HCT116 (cell line): ENCODE measurements at regions not wholly inside any gene's neighbourhood (a gene's known extent, or its start where the extent isn't known, plus 50 kb on each side); places are given as distances from the start of the nearest gene placed in this dataset.

Experiments
- ATAC-seq: fragments of 200-7000 bp; cut with Tn5 transposase; 2 replicates; pipeline ENCODE4 v1.9.1; 2020; ENCODE audit warnings: mild to moderate bottlenecking, moderate library complexity
- BruUV-seq: library from RNA; stranded (reverse); fragments of 400-500 nt; replicated peaks from 2 replicates; lab custom pipeline; 2021; lab: Mats Ljungman, UMichigan
- CTCF ChIA-PET: fragments of 300-600 bp; sonication (Branson Sonifier 250); formaldehyde crosslinking; loops from one replicate; lab custom pipeline; 2021; ENCODE audit warnings: antibody characterized with exemption; lab: Charles Lee
- POLR2A ChIA-PET: fragments of 300-600, 350-600 bp; sonication (Branson Sonifier 250); formaldehyde crosslinking; loops from one replicate; lab custom pipeline; 2021; ENCODE audit warnings: antibody characterized with exemption; lab: Charles Lee
- RAD21 ChIA-PET, 2 experiments: fragments of 300-600 bp; sonication (Branson Sonifier 250); formaldehyde crosslinking; loops; one replicate each; lab custom pipeline; 2023; ENCODE audit warnings: low total read pairs in 2 of 2; ENCODE audit not compliant: uncharacterized antibody in 2 of 2, unreplicated experiment in 2 of 2, low non-redundant PET in 1 of 2; lab: Charles Lee
- DNase-seq: peaks from one replicate; pipeline ENCODE4 v3.0.0-alpha.2; 2010; ENCODE audit warnings: low read depth, low spot score
- H2AFZ ChIP-seq: fragments of 200-600 bp; shearing (Covaris generic), sonication (generic); 2 replicates; pipeline ENCODE4 v1.6.1; 2017; ENCODE audit warnings: low read depth, mixed run types, mixed read lengths, antibody characterized with exemption, low read length; ENCODE audit not compliant: poor library complexity, severe bottlenecking
- H3K27ac ChIP-seq: 2 replicates; pipeline ENCODE4 v1.5.1; 2012; ENCODE audit warnings: low read depth, low read length
- H3K27me3 ChIP-seq: fragments of 200-600 bp; sonication (generic); 2 replicates; pipeline ENCODE4 v1.6.1; 2016; ENCODE audit warnings: mixed run types, low read length, mixed read lengths; ENCODE audit not compliant: insufficient read depth
- H3K36me3 ChIP-seq, 2 experiments: fragments of 200-500 bp in 1 of 2; fragments of 200-600 bp in 1 of 2; sonication (Bioruptor generic) in 1 of 2; sonication (generic) in 1 of 2; 2 replicates each; pipeline versions ENCODE4 v1.5.1 to v1.6.1; 2014 to 2016; ENCODE audit warnings: low read length in 2 of 2, inconsistent platforms in 1 of 2, mixed read lengths in 1 of 2, mixed run types in 1 of 2; ENCODE audit not compliant: insufficient read depth in 2 of 2, control insufficient read depth in 1 of 2
- H3K4me1 ChIP-seq, 2 experiments: fragments of 200-600 bp in 1 of 2; sonication (generic) in 1 of 2; 2 replicates each; pipeline versions ENCODE4 v1.5.1 to v1.6.1; 2012 to 2017; ENCODE audit warnings: low read length in 2 of 2, inconsistent platforms in 1 of 2, mild to moderate bottlenecking in 1 of 2, mixed read lengths in 1 of 2, mixed run types in 1 of 2, moderate library complexity in 1 of 2; ENCODE audit not compliant: insufficient read depth in 2 of 2, control insufficient read depth in 1 of 2
- H3K4me2 ChIP-seq: fragments of 200-600 bp; sonication (generic); 2 replicates; pipeline ENCODE4 v1.6.1; 2017; ENCODE audit warnings: mixed run types, low read length, mixed read lengths
- H3K4me3 ChIP-seq, 2 experiments: fragments of 200-600 bp in 1 of 2; sonication (generic) in 1 of 2; replicated peaks in 1 of 2; 2 replicates each; pipeline ENCODE4 v1.5.1; 2011 to 2016; ENCODE audit warnings: low read length in 2 of 2, control low read depth in 1 of 2, low read depth in 1 of 2, mild to moderate bottlenecking in 1 of 2, mixed read lengths in 1 of 2, mixed run types in 1 of 2
- H3K79me2 ChIP-seq: fragments of 200-600 bp; sonication (generic); 2 replicates; pipeline ENCODE4 v1.6.1; 2017; ENCODE audit warnings: mild to moderate bottlenecking, mixed run types, low read length, moderate library complexity, mixed read lengths; ENCODE audit not compliant: insufficient read depth
- H3K9ac ChIP-seq: fragments of 200-600 bp; sonication (generic); 2 replicates; pipeline ENCODE4 v1.6.1; 2016; ENCODE audit warnings: low read length, mixed read lengths
- H3K9me2 ChIP-seq: fragments of 200-600 bp; sonication (generic), shearing (Covaris generic); 2 replicates; pipeline ENCODE4 v1.6.1; 2017; ENCODE audit warnings: mixed run types, mild to moderate bottlenecking, moderate library complexity; ENCODE audit not compliant: insufficient read depth
- H3K9me3 ChIP-seq, 2 experiments: fragments of 200-500 bp in 1 of 2; fragments of 200-600 bp in 1 of 2; sonication (Bioruptor generic) in 1 of 2; sonication (generic) in 1 of 2; 2 replicates each; pipeline ENCODE4 v1.6.1; 2014 to 2017; ENCODE audit warnings: low read length in 2 of 2, mixed read lengths in 2 of 2, inconsistent platforms in 1 of 2, low read depth in 1 of 2, mild to moderate bottlenecking in 1 of 2, mixed run types in 1 of 2, moderate library complexity in 1 of 2; ENCODE audit not compliant: control insufficient read depth in 1 of 2, insufficient read depth in 1 of 2
- H4K20me1 ChIP-seq: fragments of 200-600 bp; sonication (generic), shearing (Covaris generic); 2 replicates; pipeline ENCODE4 v1.6.1; 2017; ENCODE audit warnings: mixed run types, mild to moderate bottlenecking, moderate library complexity; ENCODE audit not compliant: insufficient read depth
- CBX3 ChIP-seq: IDR thresholded peaks from 2 replicates; pipeline ENCODE4 v1.6.1; 2012; ENCODE audit warnings: low read depth
- EGR1 ChIP-seq: IDR thresholded peaks from 2 replicates; pipeline ENCODE4 v1.6.1; 2012; ENCODE audit warnings: low read depth
- ELF1 ChIP-seq: IDR thresholded peaks from 2 replicates; pipeline ENCODE4 v1.6.1; 2012; ENCODE audit warnings: low read depth, borderline replicate concordance
- EZH2phosphoT487 ChIP-seq: fragments of 200-600 bp; IDR thresholded peaks from 2 replicates; pipeline ENCODE4 v1.6.1; 2018; ENCODE audit warnings: antibody characterized with exemption, borderline replicate concordance
- POLR2A ChIP-seq: IDR thresholded peaks from 2 replicates; pipeline ENCODE4 v1.7.0; 2011; ENCODE audit warnings: borderline replicate concordance; ENCODE audit not compliant: insufficient read depth, insufficient read length; ENCODE audit errors: extremely low read depth
- RAD21 ChIP-seq: IDR thresholded peaks from 2 replicates; pipeline ENCODE4 v1.6.1; 2012; ENCODE audit warnings: low read depth, mild to moderate bottlenecking
- SIN3A ChIP-seq: IDR thresholded peaks from 2 replicates; pipeline ENCODE4 v1.6.1; 2012; ENCODE audit warnings: low read depth
- SP1 ChIP-seq: IDR thresholded peaks from 2 replicates; pipeline ENCODE4 v1.6.1; 2012; ENCODE audit warnings: low read depth
- SRF ChIP-seq: IDR thresholded peaks from 2 replicates; pipeline ENCODE4 v1.6.1; 2012; ENCODE audit warnings: low read depth
- ZNF274 ChIP-seq: fragments of 200-500 bp; sonication (Bioruptor generic); IDR thresholded peaks from 2 replicates; pipeline ENCODE4 v1.6.1; 2014; ENCODE audit warnings: mild to moderate bottlenecking, low read depth, low read length, inconsistent platforms
- intact Hi-C: fragments of 100-400 bp; cut with micrococcal nuclease; formaldehyde crosslinking; loops from 2 replicates; pipeline ENCODE4 v1.10.0; 2022
- TF ChIP-seq, protein P1 (sequence below): IDR thresholded peaks from 2 replicates; pipeline ENCODE4 v1.6.1; 2011; ENCODE audit warnings: mild to moderate bottlenecking, low read length, moderate library complexity; ENCODE audit not compliant: insufficient replicate concordance; ENCODE audit errors: extremely low read depth

GRCh38 chr3:167146911-167147310 is 233.2 kb downstream of the ZBBX start:
- Histone ChIP-seq H3K9ac (no peak overlapping the region), H3K79me2 (no peaks in the 10 kb centered on the region), H3K4me3 (no peak overlapping the region), H2AFZ (no peak overlapping the region), H3K9me3 (no peaks in the 10 kb centered on the region), H3K4me1 (no peaks in the 10 kb centered on the region), H4K20me1 (no peaks in the 10 kb centered on the region), H3K36me3 (no peaks in the 10 kb centered on the region), H3K27ac (no peak overlapping the region), H3K9me2 (no peaks in the 10 kb centered on the region), H3K27me3 (no peaks in the 10 kb centered on the region), H3K4me2 (no peak overlapping the region)
- ChIA-PET POLR2A (no interaction called here), CTCF (no interaction called here), RAD21 (no interaction called here)
- TF ChIP-seq RAD21 (no peak), SRF (no peak), ZNF274 (no peak), EZH2phosphoT487 (no peak), POLR2A (no peak)
- intact Hi-C loops: no loop called here
- BruUV-seq: no TSS peak
- DNase-seq (no peak), ATAC-seq (no peak)

- DNase-seq: no peak
- H3K4me1 ChIP-seq: no peaks in the 10 kb centered on the region
- no peaks in the 10 kb centered on the region for H3K9me2 ChIP-seq
- no peak overlapping the region for H3K27ac ChIP-seq
- H3K36me3 ChIP-seq: no peaks in the 10 kb centered on the region
- no peak for ATAC-seq
- no peaks in the 10 kb centered on the region for H3K9me3 ChIP-seq
- TF ChIP-seq RAD21: no peak
- TF ChIP-seq EGR1: no peak
- no peak for TF ChIP-seq SP1
- TF ChIP-seq ELF1: no peak
- TF ChIP-seq CBX3: no peak
- TF ChIP-seq, protein P1, sequence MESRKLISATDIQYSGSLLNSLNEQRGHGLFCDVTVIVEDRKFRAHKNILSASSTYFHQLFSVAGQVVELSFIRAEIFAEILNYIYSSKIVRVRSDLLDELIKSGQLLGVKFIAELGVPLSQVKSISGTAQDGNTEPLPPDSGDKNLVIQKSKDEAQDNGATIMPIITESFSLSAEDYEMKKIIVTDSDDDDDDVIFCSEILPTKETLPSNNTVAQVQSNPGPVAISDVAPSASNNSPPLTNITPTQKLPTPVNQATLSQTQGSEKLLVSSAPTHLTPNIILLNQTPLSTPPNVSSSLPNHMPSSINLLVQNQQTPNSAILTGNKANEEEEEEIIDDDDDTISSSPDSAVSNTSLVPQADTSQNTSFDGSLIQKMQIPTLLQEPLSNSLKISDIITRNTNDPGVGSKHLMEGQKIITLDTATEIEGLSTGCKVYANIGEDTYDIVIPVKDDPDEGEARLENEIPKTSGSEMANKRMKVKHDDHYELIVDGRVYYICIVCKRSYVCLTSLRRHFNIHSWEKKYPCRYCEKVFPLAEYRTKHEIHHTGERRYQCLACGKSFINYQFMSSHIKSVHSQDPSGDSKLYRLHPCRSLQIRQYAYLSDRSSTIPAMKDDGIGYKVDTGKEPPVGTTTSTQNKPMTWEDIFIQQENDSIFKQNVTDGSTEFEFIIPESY: no peak
- TF ChIP-seq SIN3A: no peak
- H2AFZ ChIP-seq: no peak overlapping the region
- H3K27me3 ChIP-seq: no peaks in the 10 kb centered on the region
- RAD21 ChIA-PET: no interaction called here
- no peak overlapping the region for H3K4me3 ChIP-seq
- intact Hi-C loops: no loop called here
- CTCF ChIA-PET: no interaction called here
- POLR2A ChIA-PET: no interaction called here
- no peaks in the 10 kb centered on the region for H4K20me1 ChIP-seq
- H3K4me2 ChIP-seq: no peak overlapping the region
- no peak overlapping the region for H3K9ac ChIP-seq
- no TSS peak for BruUV-seq
- H3K79me2 ChIP-seq: no peaks in the 10 kb centered on the region
Measured at GRCh38 chr3:167125612-167126407, 254.3 kb downstream of the ZBBX start.
